HG02642 (cell line): ENCODE measurements at regions not wholly inside any gene's neighbourhood (a gene's known extent, or its start where the extent isn't known, plus 50 kb on each side); places are given as distances from the start of the nearest gene placed in this dataset.
"Not testable (repeated sequence)": the region's sequence is repeated elsewhere in the genome, so short reads cannot be mapped to it uniquely, and the experiment has no call there.

Experiments
- ATAC-seq: cut with Tn5 transposase; IDR thresholded peaks from one replicate; pipeline ENCODE4 v1.9.1; 2021; ENCODE audit warnings: mild to moderate bottlenecking; ENCODE audit not compliant: unreplicated experiment, poor library complexity

DNA sequence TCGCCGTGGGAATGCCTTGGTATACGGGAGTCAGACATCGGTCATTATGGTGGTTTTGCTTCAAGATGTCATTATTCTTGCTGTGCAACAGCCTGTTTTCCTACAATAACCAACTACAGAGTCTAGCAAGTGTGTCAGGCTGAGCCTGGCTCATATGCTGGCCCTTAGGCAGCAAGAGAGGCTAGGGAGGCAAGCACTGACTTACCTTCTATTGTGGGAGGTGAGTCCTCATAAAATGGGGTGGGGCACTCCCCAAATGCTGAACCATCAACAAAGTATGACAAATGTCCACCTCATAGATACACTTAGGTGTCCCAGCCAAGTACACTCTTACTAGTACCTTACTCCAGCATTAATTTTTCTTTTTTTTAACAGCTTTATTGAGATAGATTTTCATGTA is 77.0 kb upstream of the ATL2 start:
- ATAC-seq: no peak

DNA sequence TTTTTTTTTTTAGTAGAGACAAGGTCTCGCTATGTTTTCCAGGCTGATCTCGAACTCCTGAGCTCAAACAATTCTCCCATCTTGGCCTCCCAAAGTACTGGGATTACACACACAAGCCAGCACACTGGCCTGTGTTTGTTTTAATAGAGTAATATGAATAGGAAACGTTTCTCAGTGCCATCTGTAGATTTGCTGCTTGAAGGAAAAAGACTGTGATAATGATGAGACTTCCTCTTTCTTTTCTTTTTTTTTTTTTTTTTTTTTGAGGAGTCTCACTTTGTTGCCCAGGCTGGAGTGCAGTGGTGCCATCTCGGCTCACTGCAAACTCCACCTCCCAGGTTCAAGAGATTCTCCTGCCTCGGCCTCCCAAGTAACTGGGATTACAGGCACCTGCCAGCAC is 74.7 kb upstream of the ATL2 start:
- not testable (repeated sequence) for ATAC-seq

DNA sequence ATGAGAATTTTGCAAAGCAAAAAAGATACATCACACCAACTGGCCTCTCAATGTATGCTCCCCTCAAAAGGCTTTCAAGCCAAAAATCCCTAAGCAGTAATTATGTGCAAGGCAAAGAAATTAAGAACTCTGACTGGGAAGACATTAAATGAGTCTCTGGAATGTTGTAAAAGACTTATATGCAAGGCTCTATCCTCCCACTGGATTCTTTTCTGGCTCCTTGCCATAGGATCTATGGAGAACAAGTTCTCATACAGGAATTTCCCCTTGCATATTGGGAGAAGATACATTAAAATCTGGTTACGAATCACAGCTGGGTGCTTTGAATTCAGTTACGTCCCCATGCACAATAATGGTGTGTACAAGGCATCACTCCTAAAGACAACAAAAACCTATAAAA is 73.4 kb upstream of the ATL2 start:
- ATAC-seq: no peak

GRCh38 chr2:38448692-38449410 is 71.8 kb upstream of the ATL2 start:
- ATAC-seq: no peak

GRCh38 chr2:38446906-38447561 is 70.0 kb upstream of the ATL2 start:
- no peak for ATAC-seq

- ATAC-seq: no peak
Observed at GRCh38 chr2:38446418-38446817, 69.3 kb upstream of the ATL2 start.

- no peak for ATAC-seq
Observed at GRCh38 chr2:38444247-38444646, 67.2 kb upstream of the ATL2 start.

DNA sequence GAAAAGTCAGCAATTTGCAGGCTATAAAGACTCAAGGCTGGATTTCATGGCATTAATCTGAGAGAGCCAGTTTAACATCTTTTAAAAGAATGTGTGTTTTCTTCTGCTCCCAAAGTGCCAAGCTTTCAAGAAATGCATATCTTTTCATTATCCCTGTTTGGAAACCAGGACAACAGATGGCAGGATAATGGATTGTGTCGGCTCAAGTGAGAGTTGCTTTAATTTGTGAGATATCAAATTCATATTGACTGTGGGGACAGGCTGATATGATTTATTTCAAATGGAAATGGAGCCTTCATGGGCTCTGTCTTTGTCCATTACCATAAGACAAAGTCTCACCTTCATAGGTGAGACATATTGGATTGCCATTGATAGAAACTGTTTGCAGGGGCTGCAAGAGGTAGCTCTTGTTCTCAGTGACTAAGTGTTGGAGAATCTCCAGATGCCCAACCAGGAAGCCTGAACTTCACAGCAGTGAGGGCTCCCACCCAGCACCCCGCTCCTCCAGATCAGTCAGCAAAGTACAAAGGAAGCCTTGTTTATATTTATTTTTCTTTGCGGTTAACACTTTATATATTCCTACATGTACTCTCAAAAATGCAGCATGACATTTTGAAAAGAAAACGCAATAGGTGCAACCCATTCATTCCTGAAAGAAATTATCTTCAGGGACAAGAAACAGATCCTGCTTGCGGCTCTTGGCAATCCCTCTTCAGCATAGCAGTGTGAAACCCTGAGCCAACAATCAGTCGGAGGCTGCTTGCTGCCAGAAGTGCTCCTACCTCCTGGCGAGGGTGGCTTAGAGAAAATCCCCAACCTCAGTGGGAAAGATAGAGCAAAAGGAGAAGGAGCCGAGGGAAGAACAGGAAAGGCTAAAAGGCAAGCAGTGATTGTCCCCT is 65.8 kb upstream of the ATL2 start:
- no peak for ATAC-seq

- ATAC-seq: no peak
Observed at GRCh38 chr2:38441346-38441745, 64.3 kb upstream of the ATL2 start.

DNA sequence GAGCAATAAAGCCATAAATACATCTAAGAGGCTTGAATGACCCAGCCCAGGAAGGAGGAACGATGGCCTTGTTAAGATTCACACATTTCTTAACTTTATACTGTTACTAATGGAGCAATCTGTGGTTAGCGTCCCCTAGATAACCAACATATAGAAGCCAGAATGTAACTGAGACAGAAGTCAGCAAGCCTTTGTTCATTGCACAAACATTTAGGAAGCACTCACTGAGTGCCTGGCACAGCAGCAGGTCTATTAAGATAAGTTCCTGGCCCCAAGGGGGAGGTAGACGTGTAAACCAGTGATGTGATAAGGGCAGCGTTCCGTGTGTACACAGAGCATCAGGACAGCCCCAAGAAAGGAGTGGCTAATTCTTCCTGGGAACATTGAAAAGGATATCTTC is 63.6 kb upstream of the ATL2 start:
- no peak for ATAC-seq

DNA sequence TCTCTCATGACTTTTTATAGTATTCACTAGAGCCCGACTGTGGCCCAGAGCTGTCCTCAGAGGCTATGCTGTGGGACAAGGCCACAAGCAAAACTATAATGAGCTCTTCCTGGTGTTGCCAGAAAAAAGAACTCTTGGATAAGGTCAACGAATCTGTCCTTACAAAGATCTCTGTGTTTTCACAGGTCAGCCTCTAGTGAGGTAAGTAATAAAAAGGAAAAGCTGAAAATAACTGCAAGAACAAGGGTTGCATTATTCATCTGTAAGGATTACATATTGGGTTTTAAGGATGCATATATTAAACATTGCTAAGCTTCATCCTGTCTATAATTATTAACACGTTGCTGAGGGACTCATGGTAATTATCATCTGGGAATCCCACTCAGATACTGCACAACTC is 62.8 kb upstream of the ATL2 start:
- ATAC-seq: no peak

- ATAC-seq: peak; percentile 73
Observed at GRCh38 chr2:38438883-38439612, 62.0 kb upstream of the ATL2 start.

DNA sequence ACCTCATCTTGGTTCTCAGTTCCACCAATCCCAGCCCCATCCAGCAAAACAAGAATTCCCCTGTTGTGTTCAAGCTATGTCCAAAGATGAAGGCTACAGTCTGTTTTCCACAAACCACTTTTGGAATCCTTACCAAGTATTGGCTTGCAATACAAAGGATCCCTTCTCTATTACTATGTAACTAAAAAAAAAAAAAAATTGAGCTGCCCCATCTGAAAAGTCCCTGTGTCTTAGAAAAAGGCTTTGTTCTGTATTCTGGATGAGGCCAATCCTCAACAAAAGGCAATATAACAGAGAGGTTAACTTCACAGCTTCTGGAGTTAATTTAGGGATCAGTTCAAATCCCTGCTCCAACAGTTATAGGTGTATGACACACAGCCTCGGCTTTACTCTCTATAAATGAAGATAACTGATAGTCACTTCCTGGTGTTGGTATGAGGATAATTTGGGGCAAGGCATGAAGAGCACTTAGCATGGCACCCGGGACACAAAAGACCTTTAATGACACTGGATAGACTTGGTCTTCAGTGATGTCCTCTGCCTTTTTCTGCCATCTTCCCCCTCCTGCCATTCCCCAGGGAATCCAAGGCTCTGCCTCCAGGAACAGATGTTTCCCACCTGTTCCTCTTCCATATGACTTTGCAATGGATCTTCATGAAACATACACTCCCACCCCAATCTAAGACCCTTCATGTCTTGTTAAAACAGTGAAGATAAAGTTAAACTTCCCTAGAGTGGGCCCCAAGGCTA is 61.2 kb upstream of the ATL2 start:
- ATAC-seq: peak; percentile 13

DNA sequence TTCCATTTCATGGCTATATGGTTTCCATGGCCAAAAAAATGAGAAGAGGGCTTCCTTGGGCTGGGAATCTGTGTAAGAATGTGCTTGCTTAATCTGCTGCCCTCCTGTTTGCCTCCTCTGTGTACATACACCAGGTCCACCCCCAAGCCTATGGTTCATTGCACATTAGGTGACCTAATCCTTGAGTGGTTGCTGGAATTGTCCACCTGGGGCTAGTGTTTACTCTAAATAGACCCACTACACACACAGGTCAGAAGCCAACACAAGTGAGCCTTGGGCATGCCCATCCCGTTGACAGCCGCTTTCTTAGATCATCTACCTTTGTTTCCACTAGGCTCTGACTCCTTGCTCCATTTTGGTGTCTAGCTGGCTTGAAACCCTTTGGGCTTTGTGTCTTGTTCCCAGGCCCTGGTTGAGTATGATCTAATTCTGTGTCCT is 59.2 kb upstream of the ATL2 start:
- ATAC-seq: no peak

- no peak for ATAC-seq
Observed at GRCh38 chr2:38435775-38436174, 58.7 kb upstream of the ATL2 start.

DNA sequence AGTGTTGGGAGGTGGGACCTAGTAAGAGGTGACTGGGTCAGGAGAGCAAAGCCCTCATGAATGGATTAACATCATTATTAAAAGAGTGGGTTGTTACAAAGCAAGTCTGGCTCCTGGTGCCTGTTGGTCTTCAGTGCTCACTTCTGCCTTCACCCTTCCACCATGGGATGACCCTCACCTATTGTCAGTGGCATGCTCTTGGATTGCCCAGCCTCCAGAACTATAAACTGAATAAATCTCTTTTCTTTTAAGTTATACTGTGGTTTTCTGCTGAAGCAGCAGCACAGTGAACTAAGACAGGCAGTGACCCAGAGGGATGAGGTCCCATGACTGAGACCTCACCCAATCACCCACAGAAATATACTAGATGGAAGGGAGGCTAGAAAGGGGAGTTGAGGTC is 57.5 kb upstream of the ATL2 start:
- ATAC-seq: no peak

GRCh38 chr2:38433607-38433975 is 56.5 kb upstream of the ATL2 start:
- no peak for ATAC-seq

- no peak for ATAC-seq
Observed at GRCh38 chr2:38432820-38433606, 55.9 kb upstream of the ATL2 start.

DNA sequence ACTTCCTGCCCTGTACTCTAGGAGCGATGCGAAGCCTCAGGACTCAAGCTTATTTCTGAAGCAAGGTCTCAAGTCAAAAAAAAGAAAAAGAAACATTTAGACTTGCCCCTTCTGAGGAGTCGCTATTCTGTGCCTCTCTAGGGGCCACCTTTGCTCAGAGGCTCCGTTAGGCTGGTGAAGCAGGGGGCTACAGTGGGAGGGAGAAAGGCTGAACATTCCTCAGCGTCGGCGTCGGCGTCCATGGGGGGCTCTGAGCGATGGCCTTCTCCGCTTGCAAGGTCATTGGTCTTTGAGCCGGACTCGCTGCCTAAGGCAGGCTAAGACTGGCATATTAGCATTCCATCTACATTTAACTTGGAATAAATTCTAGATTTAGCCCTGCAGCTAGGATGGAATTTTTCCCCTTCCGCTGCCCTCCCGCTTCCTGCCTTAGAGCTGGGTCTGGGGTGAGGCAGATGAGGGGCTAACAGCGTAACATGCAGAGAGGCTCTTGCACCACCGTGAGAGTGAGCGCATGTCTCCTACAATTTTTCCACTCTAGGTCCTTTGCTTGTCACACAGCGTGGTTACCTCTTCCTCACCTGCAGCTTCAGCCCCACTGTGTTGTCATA is 53.6 kb upstream of the ATL2 start:
- ATAC-seq: no peak
